ENCODE measurements at regions not wholly inside any gene's neighbourhood (a gene's known extent, or its start where the extent isn't known, plus 50 kb on each side); places are given as distances from the start of the nearest gene placed in this dataset.
"Not testable (repeated sequence)": the region's sequence is repeated elsewhere in the genome, so short reads cannot be mapped to it uniquely, and the experiment has no call there.

DNA sequence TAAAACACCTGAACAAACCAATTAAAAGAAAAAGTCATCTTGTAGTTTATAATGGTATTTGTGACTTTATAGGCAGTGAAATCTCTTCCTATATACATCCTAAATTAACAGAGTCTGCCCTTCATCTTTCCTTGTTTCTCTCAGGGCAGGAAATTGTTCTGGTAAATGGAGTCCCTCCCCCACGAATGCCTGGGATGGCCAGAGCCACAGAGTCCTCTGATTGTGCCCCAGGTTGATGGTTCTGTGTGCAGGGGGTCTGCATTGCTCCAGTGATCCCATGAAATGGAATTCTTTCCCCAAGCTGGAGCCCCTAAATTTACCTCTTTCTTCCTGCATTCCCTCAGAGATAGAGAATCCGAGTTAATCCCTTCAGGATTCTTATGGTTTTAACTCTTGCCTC, 155.5 kb downstream of the MTX2 start:
- DNase-seq (ENCODE audit: low read depth in 2 of 2): no peak

GRCh38 chr2:176427549-176427948, 158.3 kb downstream of the MTX2 start:
- DNase-seq (ENCODE audit: low read depth in 2 of 2): no peak

DNA sequence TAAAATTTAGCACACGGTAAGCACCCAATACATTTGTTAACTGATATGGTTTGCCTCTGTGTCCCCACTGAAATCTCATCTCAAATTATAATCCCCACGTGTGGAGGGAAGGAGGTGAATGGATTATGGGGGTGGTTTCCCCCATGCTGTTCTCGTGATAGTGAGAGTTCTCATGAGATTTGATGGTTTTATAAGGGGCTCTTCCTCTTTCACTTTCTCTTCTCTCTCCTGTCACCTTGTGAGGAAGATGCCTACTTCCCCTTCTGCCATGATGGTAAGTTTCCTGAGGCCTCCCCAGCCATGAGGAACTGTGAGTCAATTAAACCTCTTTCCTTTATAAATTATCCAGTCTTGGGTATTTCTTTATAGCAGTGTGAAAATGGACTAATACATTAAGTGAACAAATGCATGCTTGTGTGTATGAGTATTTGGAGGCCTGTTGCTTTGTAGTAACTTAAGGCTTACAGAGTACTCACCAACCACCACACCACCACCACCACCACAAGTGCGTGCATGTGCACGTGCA, 159.8 kb downstream of the MTX2 start:
- DNase-seq (ENCODE audit: low read depth in 2 of 2): not testable (repeated sequence)

- no peak for DNase-seq (ENCODE audit: low read depth in 2 of 2)
These were observed 163.2 kb downstream of the MTX2 start for GRCh38 chr2:176432434-176432833.

DNA sequence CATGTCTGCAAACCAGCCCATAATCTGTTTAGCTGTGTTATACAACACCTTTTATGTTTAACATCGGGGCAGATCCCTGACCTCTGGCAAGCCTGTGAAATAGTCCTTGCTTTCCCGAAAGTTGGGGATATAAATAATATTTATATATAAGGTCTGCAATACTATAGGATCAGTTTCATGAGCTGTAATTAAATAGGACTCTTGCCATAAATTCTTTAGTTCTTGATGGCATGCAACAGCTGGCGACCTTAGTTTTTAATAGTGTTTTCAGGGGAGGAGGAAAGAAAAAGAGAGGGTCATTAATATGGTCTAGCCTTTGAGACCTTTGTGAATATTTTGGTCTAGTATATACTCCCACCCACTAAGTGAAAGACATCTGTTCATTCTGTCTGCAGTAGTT, 166.5 kb downstream of the MTX2 start:
- no peak for DNase-seq (ENCODE audit: low read depth in 2 of 2)

- no peak for DNase-seq (ENCODE audit: low read depth in 2 of 2)
These were observed 174.7 kb downstream of the MTX2 start for GRCh38 chr2:176443946-176444345.

DNA sequence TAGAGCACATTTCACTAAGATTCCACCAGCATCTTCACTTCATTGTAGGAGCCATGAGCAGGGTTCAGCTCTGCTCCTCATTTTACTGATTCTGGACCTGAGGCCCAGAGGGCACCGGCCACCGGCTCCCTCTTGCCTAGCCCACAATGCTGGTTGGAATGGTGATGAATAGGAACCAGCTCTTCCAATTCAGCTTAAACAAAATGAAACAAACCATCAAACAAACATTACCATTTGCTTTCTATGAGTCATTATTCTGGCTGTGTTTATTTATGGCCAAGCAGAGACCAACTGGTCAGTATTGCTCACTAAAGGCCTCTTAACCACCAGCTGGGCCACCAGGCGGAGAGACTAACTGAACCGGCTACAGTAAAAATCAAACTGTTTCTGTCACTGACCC, 176.7 kb downstream of the MTX2 start:
- DNase-seq (ENCODE audit: low read depth in 2 of 2): no peak

DNA sequence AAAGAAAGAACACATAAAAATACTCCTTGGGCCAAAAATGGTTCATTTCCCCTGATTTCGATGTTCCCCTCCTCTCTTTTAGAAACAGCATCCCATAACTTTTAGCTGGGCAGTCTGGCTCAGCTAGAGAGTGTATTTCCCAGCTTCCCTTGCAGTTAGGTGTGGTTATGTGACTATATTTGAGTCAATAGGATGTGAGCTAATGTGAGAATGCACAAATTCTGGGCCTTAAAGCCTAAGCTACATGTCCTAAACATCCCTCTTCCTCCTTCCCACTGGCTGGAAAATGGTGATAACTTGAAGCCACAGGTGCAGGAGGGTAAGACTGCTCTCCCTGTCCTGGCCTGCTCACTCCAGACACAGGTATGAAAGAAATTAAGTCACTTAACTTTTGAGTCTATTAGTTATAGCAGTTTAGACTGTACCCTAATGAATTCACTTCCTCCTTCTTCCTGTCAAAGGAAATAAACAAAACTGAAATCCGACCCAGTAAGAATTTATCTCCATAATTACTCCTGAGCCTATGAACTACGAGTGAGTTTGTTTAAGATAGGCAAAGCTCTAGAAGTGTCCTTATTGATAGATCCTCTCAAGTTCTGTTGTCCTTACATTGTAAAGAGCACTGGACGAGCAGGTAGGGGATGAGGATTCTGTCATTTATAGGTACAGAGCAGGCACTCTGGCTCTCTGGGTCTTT, 177.6 kb downstream of the MTX2 start:
- no peak for DNase-seq (ENCODE audit: low read depth in 2 of 2)

GRCh38 chr2:176447616-176448015, 178.4 kb downstream of the MTX2 start:
- no peak for DNase-seq (ENCODE audit: low read depth in 2 of 2)

GRCh38 chr2:176449852-176450251, 180.6 kb downstream of the MTX2 start:
- DNase-seq (ENCODE audit: low read depth in 2 of 2): no peak

DNA sequence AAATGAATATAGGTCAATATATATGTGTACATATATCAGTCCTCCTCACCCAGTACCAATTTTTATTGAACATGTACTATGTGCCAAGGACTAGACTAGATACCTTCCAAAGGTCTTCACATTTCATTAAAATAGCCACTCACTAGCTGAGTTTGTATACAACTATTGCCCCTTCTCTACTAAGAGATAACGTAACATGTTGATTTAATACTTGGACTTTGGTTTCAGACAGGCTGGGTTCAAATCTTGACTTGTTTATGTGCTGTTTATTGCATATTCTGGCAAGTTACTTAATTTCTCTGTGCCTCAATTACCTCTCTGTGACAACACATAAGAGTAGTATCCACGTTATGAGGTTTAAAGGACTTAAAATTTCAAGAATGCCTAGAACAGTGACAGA, 184.5 kb downstream of the MTX2 start:
- DNase-seq (ENCODE audit: low read depth in 2 of 2): no peak

GRCh38 chr2:176454893-176455815, 185.9 kb downstream of the MTX2 start:
- peak; percentile 58 to 64 for DNase-seq (ENCODE audit: low read depth in 2 of 2)

DNA sequence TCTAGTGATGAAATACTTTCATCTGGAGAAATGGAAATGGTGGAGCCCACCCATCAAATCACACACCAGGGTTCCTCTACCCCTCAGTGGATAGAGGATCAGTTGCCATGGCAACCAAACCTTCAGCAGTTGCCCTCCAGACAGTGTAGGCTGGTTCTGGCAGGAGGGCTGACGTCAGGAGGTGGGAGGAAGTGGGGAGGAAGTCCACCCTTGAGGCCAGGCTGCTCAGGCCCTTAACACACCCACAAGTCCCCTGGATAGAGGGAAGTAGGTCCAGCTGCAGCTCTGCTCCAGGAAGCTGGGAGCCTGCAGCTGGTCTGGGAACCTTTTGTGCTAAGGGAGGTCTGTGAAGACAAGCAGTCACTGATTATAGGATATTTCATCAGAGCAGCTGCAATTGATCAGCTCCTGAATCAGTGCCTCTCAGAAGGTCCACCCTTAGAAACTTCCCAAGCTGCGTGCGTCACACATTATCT, 186.6 kb downstream of the MTX2 start:
- no peak for DNase-seq (ENCODE audit: low read depth in 2 of 2)

- DNase-seq (ENCODE audit: low read depth in 2 of 2): no peak
These were observed 188.2 kb downstream of the MTX2 start for GRCh38 chr2:176457481-176457880.

DNA sequence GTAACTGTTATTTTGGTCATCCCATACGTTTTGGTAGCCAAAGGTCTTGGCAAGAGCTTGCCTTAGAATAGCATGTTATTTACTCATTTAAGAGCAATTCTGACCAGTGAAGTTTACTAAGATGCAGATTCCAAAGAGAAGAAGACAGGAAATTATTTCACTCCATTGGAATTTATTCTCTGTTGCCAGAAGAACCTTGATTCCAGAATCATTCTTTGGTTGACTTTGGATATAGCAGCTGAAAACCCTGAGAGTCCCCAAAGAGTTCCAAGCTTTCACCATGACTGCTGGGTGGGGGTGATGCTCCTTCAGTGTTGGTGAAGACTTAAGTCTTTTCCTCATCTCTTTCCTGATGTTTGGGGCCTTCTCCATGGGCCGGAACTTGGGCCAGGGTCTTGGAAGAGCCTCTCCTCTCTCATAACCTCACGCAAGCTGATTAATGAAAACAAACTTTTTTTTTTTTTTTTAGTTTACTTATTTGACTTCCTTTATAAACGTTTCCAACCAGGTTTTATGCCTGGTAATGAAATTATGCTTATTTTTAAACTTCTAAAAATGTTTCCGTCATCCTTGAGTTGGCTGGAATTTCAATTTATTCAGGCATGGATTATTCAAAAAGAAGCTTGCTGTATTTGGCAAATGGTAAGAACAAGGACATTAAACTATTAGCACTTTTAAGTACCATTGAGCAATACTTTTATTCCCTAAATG, 192.0 kb downstream of the MTX2 start:
- DNase-seq (ENCODE audit: low read depth in 2 of 2): no peak

GRCh38 chr2:176461809-176462670, 192.8 kb downstream of the MTX2 start:
- DNase-seq (ENCODE audit: low read depth in 2 of 2): no peak

GRCh38 chr2:176463546-176463945, 194.3 kb downstream of the MTX2 start:
- no peak for DNase-seq (ENCODE audit: low read depth in 2 of 2)

DNA sequence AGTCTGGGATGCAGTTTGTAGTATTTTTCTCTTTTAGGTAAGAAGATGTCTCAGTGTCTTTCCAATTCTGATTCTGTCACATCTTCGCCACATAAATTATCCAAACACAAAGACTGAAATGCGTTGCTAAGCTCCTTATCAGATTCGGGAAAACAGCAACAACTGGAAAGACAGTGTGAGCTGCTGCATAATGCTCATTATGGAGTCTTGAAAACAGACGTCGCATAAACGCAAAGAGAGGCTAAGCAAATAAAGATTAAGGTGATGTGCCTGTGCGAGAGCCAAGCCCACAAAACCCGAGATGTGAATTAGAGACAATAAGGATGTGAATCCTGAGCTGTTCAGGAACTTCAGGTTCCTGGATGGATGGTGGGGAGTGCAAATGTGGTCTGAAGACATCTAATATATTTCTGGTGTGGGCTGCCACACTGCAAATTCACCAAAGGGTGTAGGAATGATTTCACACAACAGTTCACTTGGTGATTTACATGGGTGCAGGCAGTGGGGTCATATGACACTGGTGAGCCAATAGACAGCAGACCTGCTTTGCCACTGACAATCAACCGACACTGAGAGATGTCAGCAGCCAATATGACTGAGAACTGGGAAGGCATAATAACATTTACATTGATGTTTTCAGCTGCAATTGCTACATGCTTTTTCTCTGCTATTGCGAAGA, 195.8 kb downstream of the MTX2 start:
- DNase-seq (ENCODE audit: low read depth in 2 of 2): no peak

DNA sequence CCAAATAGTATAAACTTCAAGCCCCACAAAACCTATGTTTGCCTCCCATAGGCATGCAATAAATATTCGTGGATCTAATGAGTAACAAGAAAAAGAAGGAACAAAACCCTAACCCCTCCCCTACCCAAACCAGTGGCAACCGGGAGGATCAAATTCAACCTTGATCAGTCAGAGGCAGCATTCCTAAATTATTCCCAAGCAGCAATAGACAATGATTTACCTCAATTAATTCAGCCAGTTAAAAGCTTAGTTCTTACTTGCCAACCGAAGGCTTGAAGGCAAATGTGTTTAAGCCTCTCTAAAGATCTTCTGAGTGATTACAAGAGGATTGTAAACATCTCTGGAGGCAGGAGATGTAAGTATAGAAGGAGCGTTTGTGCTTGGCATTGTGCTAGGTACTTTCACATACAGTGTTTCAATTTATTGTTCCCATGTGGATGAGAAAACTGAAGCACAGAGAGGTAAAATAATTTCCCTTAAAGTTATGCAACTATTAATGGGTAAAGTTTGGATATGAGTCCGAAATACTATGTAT, 197.7 kb downstream of the MTX2 start:
- DNase-seq (ENCODE audit: low read depth in 2 of 2): no peak

DNA sequence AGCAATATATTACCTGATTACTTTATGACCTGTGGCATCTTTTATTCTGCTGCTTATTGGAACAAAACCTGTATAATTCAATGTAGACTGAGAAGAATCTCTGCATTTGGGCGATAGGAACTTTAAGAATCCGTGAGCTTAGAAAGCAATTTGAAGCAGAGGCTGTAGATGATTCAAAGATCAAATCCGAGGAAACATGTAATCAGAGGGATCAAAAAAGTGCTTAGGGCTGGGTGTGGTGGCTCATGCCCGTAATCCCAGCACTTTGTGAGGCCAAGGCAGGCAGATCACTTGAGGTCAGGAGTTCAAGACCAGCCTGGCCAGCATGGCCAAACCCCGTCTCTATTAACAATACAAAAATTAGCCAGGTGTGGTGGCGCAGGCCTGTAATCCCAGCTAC, 198.4 kb downstream of the MTX2 start:
- DNase-seq (ENCODE audit: low read depth in 2 of 2): no peak
